Transverse colon (tissue), 3 donors: ENCODE measurements at regions not wholly inside any gene's neighbourhood (a gene's known extent, or its start where the extent isn't known, plus 50 kb on each side); places are given as distances from the start of the nearest gene placed in this dataset.

Source experiments
- CTCF ChIP-seq, 5 experiments: fragments of 200-600 bp in 3 of 5; fragments of 450-650 bp in 2 of 5; sonication (generic) in 3 of 5; IDR thresholded peaks; 1 replicate in 2 of 5; 2 replicates in 3 of 5; pipeline ENCODE4 v1.5.1; 2016 to 2017; ENCODE audit warnings: antibody characterized with exemption in 5 of 5, inconsistent platforms in 3 of 5, mild to moderate bottlenecking in 2 of 5, moderate library complexity in 1 of 5
- POLR2A ChIP-seq: fragments of 450-650 bp; IDR thresholded peaks from one replicate; pipeline ENCODE4 v1.6.1; 2016; ENCODE audit warnings: antibody characterized with exemption, mild to moderate bottlenecking, moderate library complexity

GRCh38 chr15:25937796-25938195 is 74.7 kb upstream of the ATP10A start:
- no peak for TF ChIP-seq CTCF (IDR thresholded peaks at IDR 0.05)
- TF ChIP-seq POLR2A, result no peak
